ENCODE measurements at regions not wholly inside any gene's neighbourhood (a gene's known extent, or its start where the extent isn't known, plus 50 kb on each side); places are given as distances from the start of the nearest gene placed in this dataset.

- no peak for DNase-seq (ENCODE audit: low read depth in 1 of 2, low spot score in 1 of 2)
- no peaks in the 10 kb centered on the region for H3K27me3 ChIP-seq
- H3K9me3 ChIP-seq (ENCODE audit: low read depth): no peaks in the 10 kb centered on the region
- no peaks in the 10 kb centered on the region for H3K4me1 ChIP-seq (ENCODE audit: low read depth)
- TF ChIP-seq, protein P1, sequence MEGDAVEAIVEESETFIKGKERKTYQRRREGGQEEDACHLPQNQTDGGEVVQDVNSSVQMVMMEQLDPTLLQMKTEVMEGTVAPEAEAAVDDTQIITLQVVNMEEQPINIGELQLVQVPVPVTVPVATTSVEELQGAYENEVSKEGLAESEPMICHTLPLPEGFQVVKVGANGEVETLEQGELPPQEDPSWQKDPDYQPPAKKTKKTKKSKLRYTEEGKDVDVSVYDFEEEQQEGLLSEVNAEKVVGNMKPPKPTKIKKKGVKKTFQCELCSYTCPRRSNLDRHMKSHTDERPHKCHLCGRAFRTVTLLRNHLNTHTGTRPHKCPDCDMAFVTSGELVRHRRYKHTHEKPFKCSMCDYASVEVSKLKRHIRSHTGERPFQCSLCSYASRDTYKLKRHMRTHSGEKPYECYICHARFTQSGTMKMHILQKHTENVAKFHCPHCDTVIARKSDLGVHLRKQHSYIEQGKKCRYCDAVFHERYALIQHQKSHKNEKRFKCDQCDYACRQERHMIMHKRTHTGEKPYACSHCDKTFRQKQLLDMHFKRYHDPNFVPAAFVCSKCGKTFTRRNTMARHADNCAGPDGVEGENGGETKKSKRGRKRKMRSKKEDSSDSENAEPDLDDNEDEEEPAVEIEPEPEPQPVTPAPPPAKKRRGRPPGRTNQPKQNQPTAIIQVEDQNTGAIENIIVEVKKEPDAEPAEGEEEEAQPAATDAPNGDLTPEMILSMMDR (IDR thresholded peaks at IDR 0.05; ENCODE audit: low read depth, low read length): no peak
- no peak overlapping the region for H3K4me3 ChIP-seq
- no peak overlapping the region for H3K27ac ChIP-seq
- H3K36me3 ChIP-seq: no peaks in the 10 kb centered on the region
Observed at GRCh38 chr3:135637013-135637412, 328.5 kb upstream of the PPP2R3A start.

GRCh38 chr3:135641761-135642160, 323.8 kb upstream of the PPP2R3A start:
- Histone ChIP-seq H3K4me1 (ENCODE audit: low read depth) (no peaks in the 10 kb centered on the region), H3K36me3 (no peaks in the 10 kb centered on the region), H3K9me3 (ENCODE audit: low read depth) (no peaks in the 10 kb centered on the region), H3K4me3 (no peak overlapping the region), H3K27me3 (no peaks in the 10 kb centered on the region), H3K27ac (no peak overlapping the region)
- DNase-seq (ENCODE audit: low read depth in 1 of 2, low spot score in 1 of 2): no peak
- TF ChIP-seq, protein P1 (IDR thresholded peaks at IDR 0.05; ENCODE audit: low read depth, low read length): no peak

GRCh38 chr3:135645541-135645940, 320.0 kb upstream of the PPP2R3A start:
- no peaks in the 10 kb centered on the region for H3K36me3 ChIP-seq
- H3K27me3 ChIP-seq: no peaks in the 10 kb centered on the region
- DNase-seq (ENCODE audit: low read depth in 1 of 2, low spot score in 1 of 2): no peak
- H3K27ac ChIP-seq: no peak overlapping the region
- TF ChIP-seq, protein P1 (IDR thresholded peaks at IDR 0.05; ENCODE audit: low read depth, low read length): no peak
- H3K4me3 ChIP-seq: no peak overlapping the region
- H3K4me1 ChIP-seq (ENCODE audit: low read depth): no peaks in the 10 kb centered on the region
- H3K9me3 ChIP-seq (ENCODE audit: low read depth): no peaks in the 10 kb centered on the region

DNA sequence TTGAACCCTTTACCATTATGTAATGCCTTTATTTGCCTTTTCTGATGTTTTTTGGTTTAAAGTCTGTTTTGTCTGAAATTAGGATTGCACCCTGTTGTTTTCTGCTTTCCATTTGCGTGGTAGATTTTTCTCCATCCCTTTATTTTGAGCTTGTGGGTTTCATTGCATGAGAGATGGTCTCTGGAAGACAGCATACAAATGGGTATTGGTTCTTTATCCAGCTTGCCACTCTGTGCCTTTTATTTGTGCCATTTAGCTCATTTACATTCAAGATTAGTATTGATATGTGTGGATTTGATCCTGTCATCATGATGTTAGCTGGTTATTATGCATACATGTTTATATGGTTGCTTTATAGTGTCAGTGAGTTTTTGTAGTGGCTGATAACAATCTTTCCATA, 318.7 kb upstream of the PPP2R3A start:
- TF ChIP-seq, protein P1 (IDR thresholded peaks at IDR 0.05; ENCODE audit: low read depth, low read length): no peak
- H3K27ac ChIP-seq: no peak overlapping the region
- DNase-seq (ENCODE audit: low read depth in 1 of 2, low spot score in 1 of 2): no peak
- H3K27me3 ChIP-seq: no peaks in the 10 kb centered on the region
- no peaks in the 10 kb centered on the region for H3K9me3 ChIP-seq (ENCODE audit: low read depth)
- no peaks in the 10 kb centered on the region for H3K4me1 ChIP-seq (ENCODE audit: low read depth)
- no peaks in the 10 kb centered on the region for H3K36me3 ChIP-seq
- no peak overlapping the region for H3K4me3 ChIP-seq

DNA sequence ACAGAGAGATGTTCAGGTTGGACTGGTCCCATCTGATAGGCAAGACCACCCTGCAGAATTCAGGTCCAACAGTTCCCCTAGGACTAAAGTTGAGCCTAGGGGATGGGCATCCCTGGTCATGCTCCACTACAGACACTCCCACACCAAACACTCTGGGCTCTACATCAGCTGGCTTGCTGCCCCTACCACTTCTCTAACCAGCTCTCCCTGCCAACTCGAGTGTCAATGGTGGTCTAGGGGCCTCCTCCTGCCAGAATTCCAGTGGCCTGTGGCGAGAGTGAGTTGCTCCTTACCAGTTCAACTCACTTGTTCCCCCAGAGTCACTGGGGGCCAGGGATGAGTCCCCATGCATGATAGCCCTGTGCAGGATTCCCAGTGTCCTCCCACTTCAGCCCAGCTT, 316.2 kb upstream of the PPP2R3A start:
- no peaks in the 10 kb centered on the region for H3K9me3 ChIP-seq (ENCODE audit: low read depth)
- H3K4me1 ChIP-seq (ENCODE audit: low read depth): no peaks in the 10 kb centered on the region
- no peaks in the 10 kb centered on the region for H3K36me3 ChIP-seq
- DNase-seq (ENCODE audit: low read depth in 1 of 2, low spot score in 1 of 2): no peak
- H3K4me3 ChIP-seq: no peak overlapping the region
- TF ChIP-seq, protein P1 (IDR thresholded peaks at IDR 0.05; ENCODE audit: low read depth, low read length): no peak
- H3K27me3 ChIP-seq: no peaks in the 10 kb centered on the region
- no peak overlapping the region for H3K27ac ChIP-seq

DNA sequence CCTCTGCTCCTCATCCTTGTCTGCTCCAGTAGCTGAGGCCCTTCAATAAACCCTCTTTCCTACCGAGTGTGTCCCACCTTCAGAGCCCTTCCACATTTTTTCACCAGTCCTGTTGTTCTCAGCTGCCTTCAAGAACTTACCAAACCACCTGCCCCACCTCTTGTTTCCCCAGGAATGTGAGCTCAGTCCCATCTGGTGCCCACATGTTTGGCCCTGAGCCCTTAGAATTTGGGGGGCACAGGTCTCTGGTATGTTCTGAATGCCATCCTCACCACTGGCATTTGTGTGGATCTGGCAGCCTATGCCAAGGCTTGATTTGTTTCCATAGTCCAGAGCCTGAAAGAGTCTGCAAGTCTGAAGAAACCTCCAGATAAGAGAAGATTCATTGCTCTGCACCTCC, 315.2 kb upstream of the PPP2R3A start:
- Histone ChIP-seq H3K27ac (no peak overlapping the region), H3K4me1 (ENCODE audit: low read depth) (no peaks in the 10 kb centered on the region), H3K4me3 (no peak overlapping the region), H3K36me3 (no peaks in the 10 kb centered on the region), H3K27me3 (no peaks in the 10 kb centered on the region), H3K9me3 (ENCODE audit: low read depth) (no peaks in the 10 kb centered on the region)
- DNase-seq (ENCODE audit: low read depth in 1 of 2, low spot score in 1 of 2): no peak
- TF ChIP-seq, protein P1 (IDR thresholded peaks at IDR 0.05; ENCODE audit: low read depth, low read length): no peak
